K562 (cell line): ENCODE measurements at regions not wholly inside any gene's neighbourhood (a gene's known extent, or its start where the extent isn't known, plus 50 kb on each side); places are given as distances from the start of the nearest gene placed in this dataset.

Experiments
- ATAC-seq: fragments of 200-7000 bp; cut with Tn5 transposase; 3 replicates; pipeline ENCODE4 v1.9.1; 2020; ENCODE audit warnings: moderate library complexity
- BruUV-seq: library from RNA; stranded (reverse); fragments of 400-500 nt; replicated peaks from 2 replicates; lab custom pipeline; 2021; lab: Mats Ljungman, UMichigan
- CTCF ChIA-PET: fragments of 300-600 bp; formaldehyde crosslinking; extraction: SDS; loops from one replicate; lab custom pipeline; 2021; ENCODE audit warnings: low intra/inter-chr PET ratio; lab: Yijun Ruan, JAX
- POLR2A ChIA-PET: fragments of 300-600, 350-650 bp; sonication (Branson Sonifier 250); formaldehyde crosslinking; extraction: SDS; loops from one replicate; lab custom pipeline; 2021; ENCODE audit warnings: antibody characterized with exemption, inconsistent platforms; lab: Yijun Ruan, JAX
- DNase-seq, 4 experiments: peaks; one replicate each; pipeline versions ENCODE4 v3.0.0 to v3.0.0-alpha.2; 2011 to 2018; ENCODE audit warnings: low spot score in 3 of 4, mixed read lengths in 3 of 4; ENCODE audit errors: extremely low read depth in 1 of 4
- FAIRE-seq: peaks from 2 replicates; lab custom pipeline; 2011; peaks lifted over from hg19 to GRCh38; lab: Jason Lieb, UNC
- H2AFZ ChIP-seq: 2 replicates; pipeline ENCODE4 v1.6.0; 2011; ENCODE audit warnings: low read depth, low read length, control low read depth, inconsistent platforms
- H3K27ac ChIP-seq: fragments of 200-600 bp; 3 replicates; pipeline ENCODE4 v1.8.0; 2011; ENCODE audit warnings: low read depth, mild to moderate bottlenecking, control low read depth, inconsistent platforms, low read length, moderate library complexity, mixed read lengths; ENCODE audit errors: extremely low read depth
- H3K27me3 ChIP-seq, 2 experiments: fragments of 300-600 bp in 1 of 2; 2 replicates in 1 of 2; 3 replicates in 1 of 2; pipeline versions ENCODE4 v1.6.0 to v1.8.0; 2011; ENCODE audit warnings: inconsistent platforms in 2 of 2, low read length in 2 of 2, mild to moderate bottlenecking in 1 of 2, mixed read lengths in 1 of 2, moderate library complexity in 1 of 2; ENCODE audit not compliant: control insufficient read depth in 2 of 2, insufficient read depth in 2 of 2
- H3K36me3 ChIP-seq: fragments of 300-600 bp; 3 replicates; pipeline ENCODE4 v1.8.0; 2011; ENCODE audit warnings: mild to moderate bottlenecking, low read length, inconsistent platforms; ENCODE audit not compliant: control insufficient read depth, insufficient read depth
- H3K4me1 ChIP-seq, 2 experiments: fragments of 200-600 bp in 1 of 2; replicated peaks in 1 of 2; 2 replicates in 1 of 2; 3 replicates in 1 of 2; pipeline versions ENCODE4 v1.5.1 to v1.8.0; 2011; ENCODE audit warnings: inconsistent platforms in 2 of 2, low read length in 2 of 2, mild to moderate bottlenecking in 1 of 2, mixed read lengths in 1 of 2, moderate library complexity in 1 of 2; ENCODE audit not compliant: control insufficient read depth in 2 of 2, insufficient read depth in 2 of 2
- H3K4me2 ChIP-seq: 2 replicates; pipeline ENCODE4 v1.6.1; 2011; ENCODE audit warnings: low read length, control low read depth, inconsistent platforms, mixed read lengths; ENCODE audit not compliant: insufficient read depth
- H3K4me3 ChIP-seq: fragments of 200-600 bp; sonication (generic), shearing (Covaris generic); 2 replicates; pipeline ENCODE4 v1.5.1; 2016; ENCODE audit warnings: control low read depth, inconsistent platforms
- H3K79me2 ChIP-seq: fragments of 200-600 bp; 3 replicates; pipeline ENCODE4 v1.8.0; 2011; ENCODE audit warnings: low read length, inconsistent platforms; ENCODE audit not compliant: control insufficient read depth, insufficient read depth
- H3K9ac ChIP-seq, 2 experiments: 2 replicates each; pipeline versions ENCODE4 v1.6.0 to v1.6.1; 2011; ENCODE audit warnings: low read depth in 2 of 2, low read length in 2 of 2, control low read depth in 1 of 2, inconsistent platforms in 1 of 2, mild to moderate bottlenecking in 1 of 2, mixed read lengths in 1 of 2; ENCODE audit not compliant: insufficient read depth in 1 of 2
- H3K9me1 ChIP-seq: one replicate; pipeline ENCODE4 v1.6.0; 2011; ENCODE audit warnings: inconsistent platforms, mild to moderate bottlenecking, low read length, moderate library complexity; ENCODE audit not compliant: control insufficient read depth, insufficient read depth
- H3K9me3 ChIP-seq: replicated peaks from 2 replicates; pipeline ENCODE4 v1.5.1; 2011; ENCODE audit warnings: low read depth, low read length, inconsistent platforms; ENCODE audit not compliant: control insufficient read depth, insufficient read depth
- H4K20me1 ChIP-seq: replicated peaks from 2 replicates; pipeline ENCODE4 v1.6.1; 2011; ENCODE audit warnings: low read length, inconsistent platforms, mixed read lengths; ENCODE audit not compliant: control insufficient read depth, insufficient read depth
- ARID2 ChIP-seq: fragments of 450-650 bp; IDR thresholded peaks from 2 replicates; pipeline ENCODE4 v1.6.1; 2017; ENCODE audit warnings: antibody characterized with exemption, mild to moderate bottlenecking
- ETV5 ChIP-seq: sonication (generic); formaldehyde crosslinking; IDR thresholded peaks from 2 replicates; pipeline ENCODE4 v1.4.0; 2020; ENCODE audit warnings: low read depth, mild to moderate bottlenecking, missing genetic modification reagents
- FOXP4 ChIP-seq: sonication (generic); formaldehyde crosslinking; IDR thresholded peaks from 2 replicates; pipeline ENCODE4 v1.8.0; 2022; ENCODE audit warnings: mild to moderate bottlenecking, missing genetic modification reagents, borderline replicate concordance
- MTA2 ChIP-seq: fragments of 450-650 bp; IDR thresholded peaks from 2 replicates; pipeline ENCODE4 v1.6.1; 2016; ENCODE audit warnings: low read depth
- NCOR1 ChIP-seq: fragments of 450-650 bp; IDR thresholded peaks from 2 replicates; pipeline ENCODE4 v1.6.1; 2016; ENCODE audit warnings: mild to moderate bottlenecking, moderate library complexity
- NR2C1 ChIP-seq, 2 experiments: fragments of 450-650 bp; IDR thresholded peaks; 2 replicates each; pipeline ENCODE4 v1.6.1; 2017; ENCODE audit warnings: mild to moderate bottlenecking in 2 of 2, antibody characterized with exemption in 1 of 2, inconsistent platforms in 1 of 2, missing compliant biosample characterization in 1 of 2, missing genetic modification characterization in 1 of 2
- RBM17 ChIP-seq: fragments of 200-400 bp; formaldehyde crosslinking; IDR thresholded peaks from 2 replicates; pipeline ENCODE4 v1.6.1; 2017; ENCODE audit warnings: low read depth, mild to moderate bottlenecking, low read length, borderline replicate concordance
- STAG1 ChIP-seq: sonication (generic); formaldehyde crosslinking; IDR thresholded peaks from 2 replicates; pipeline ENCODE4 v1.5.0; 2020; ENCODE audit warnings: missing genetic modification reagents, borderline replicate concordance
- ZC3H11A ChIP-seq: IDR thresholded peaks from 2 replicates; pipeline ENCODE4 v1.6.1; 2012; ENCODE audit warnings: low read depth, low read length, improper control_type of control experiment
- ZNF212 ChIP-seq: fragments of 450-650 bp; formaldehyde crosslinking; IDR thresholded peaks from 2 replicates; pipeline ENCODE4 v1.4.0; 2020; ENCODE audit warnings: mild to moderate bottlenecking
- WGBS: fragments of 100-300 bp; shearing (Covaris generic); methylation state at CpG from one replicate; pipeline ENCODE4 v1.1.6; 2016; ENCODE audit warnings: low coverage, mixed read lengths; ENCODE audit not compliant: insufficient coverage; ENCODE audit errors: missing lambda C conversion rate; 5-methylcytosine and 5-hydroxymethylcytosine counted together
- in situ Hi-C: fragments of 300-500 bp; cut with MboI; formaldehyde crosslinking; loops from 4 replicates; pipeline ENCODE4 v1.15.0; 2018; ENCODE audit warnings: inconsistent platforms, mixed read lengths
- intact Hi-C: fragments of 100-400 bp; cut with micrococcal nuclease; formaldehyde crosslinking; loops from 2 replicates; pipeline ENCODE4 v1.14.2; 2022
- TF ChIP-seq, protein P1 (sequence below): fragments of 450-650 bp; IDR thresholded peaks from 2 replicates; pipeline ENCODE4 v1.6.1; 2016; ENCODE audit warnings: missing biosample characterization, missing genetic modification characterization

DNA sequence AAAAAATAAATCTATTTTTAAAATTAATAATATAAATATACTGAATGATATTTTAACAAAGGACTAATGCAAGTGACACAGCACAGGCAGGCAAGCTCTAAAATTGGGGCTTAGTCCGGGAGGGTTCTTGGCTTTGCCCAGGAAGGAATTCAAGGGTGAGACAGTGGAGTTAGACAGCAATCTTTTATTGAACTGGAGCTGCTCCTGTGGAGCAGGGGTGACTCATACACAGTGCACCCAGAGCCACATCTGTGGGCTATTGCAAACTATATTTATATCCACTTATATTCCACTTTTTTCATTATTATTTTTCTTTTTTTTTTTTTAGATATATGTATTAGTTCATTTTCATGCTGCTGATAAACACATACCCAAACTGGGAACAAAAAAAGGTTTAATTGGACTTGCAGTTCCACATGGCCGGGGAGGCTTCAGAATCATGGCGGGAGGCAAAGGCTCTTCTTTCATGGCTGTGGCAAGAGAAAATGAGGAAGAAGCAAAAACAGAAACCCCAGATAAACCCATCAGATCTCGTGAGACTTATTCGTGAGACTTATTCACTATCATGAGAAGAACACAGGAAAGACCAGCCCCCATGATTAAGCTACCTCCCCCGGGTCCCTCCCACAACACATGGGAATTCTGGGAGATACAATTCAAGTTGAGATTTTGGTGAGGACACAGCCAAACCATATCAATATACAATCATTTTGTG lies 437.1 kb downstream of the BCL11A start (continued):
- TF ChIP-seq FOXP4 (CRISPR knock-in tag) = no peak

GRCh38 chr2:60109744-60110143 lies 443.7 kb downstream of the BCL11A start:
- ATAC-seq = no peak
- CTCF ChIA-PET = no interaction called here

More at GRCh38 chr2:60109744-60110143, 443.7 kb downstream of the BCL11A start:
- no peak overlapping the region for H3K9ac ChIP-seq
- H3K9me3 ChIP-seq = no peaks in the 10 kb centered on the region
- no peaks in the 10 kb centered on the region for H3K4me1 ChIP-seq
- no peaks in the 10 kb centered on the region for H3K79me2 ChIP-seq
- H3K27ac ChIP-seq = no peak overlapping the region
- no peaks in the 10 kb centered on the region for H3K36me3 ChIP-seq
- intact Hi-C loops = no loop called here
- TF ChIP-seq NR2C1 (IDR thresholded peaks at IDR 0.05) = no peak
- no peak for TF ChIP-seq NR2C1 (tag; IDR thresholded peaks at IDR 0.05)
- TF ChIP-seq ARID2 = no peak
- no peak for TF ChIP-seq STAG1
- no peak for TF ChIP-seq ETV5 (CRISPR knock-in tag)
- no peak for TF ChIP-seq NCOR1
- TF ChIP-seq, protein P1, sequence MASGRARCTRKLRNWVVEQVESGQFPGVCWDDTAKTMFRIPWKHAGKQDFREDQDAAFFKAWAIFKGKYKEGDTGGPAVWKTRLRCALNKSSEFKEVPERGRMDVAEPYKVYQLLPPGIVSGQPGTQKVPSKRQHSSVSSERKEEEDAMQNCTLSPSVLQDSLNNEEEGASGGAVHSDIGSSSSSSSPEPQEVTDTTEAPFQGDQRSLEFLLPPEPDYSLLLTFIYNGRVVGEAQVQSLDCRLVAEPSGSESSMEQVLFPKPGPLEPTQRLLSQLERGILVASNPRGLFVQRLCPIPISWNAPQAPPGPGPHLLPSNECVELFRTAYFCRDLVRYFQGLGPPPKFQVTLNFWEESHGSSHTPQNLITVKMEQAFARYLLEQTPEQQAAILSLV = no peak
- TF ChIP-seq ZC3H11A = no peak
- TF ChIP-seq ZNF212 (CRISPR knock-in tag) = no peak
- no peak for TF ChIP-seq MTA2
- TF ChIP-seq RBM17 = no peak
- WGBS = 0% methylated on average over 1 of the region's 1 CpG
- no TSS peak for BruUV-seq
- no peak overlapping the region for H3K4me2 ChIP-seq
- no peak overlapping the region for H2AFZ ChIP-seq
- H3K9me1 ChIP-seq = no peaks in the 10 kb centered on the region
- no peaks in the 10 kb centered on the region for H3K27me3 ChIP-seq
- H3K4me3 ChIP-seq = no peak overlapping the region
- H4K20me1 ChIP-seq = no peaks in the 10 kb centered on the region
- FAIRE-seq (no peak), DNase-seq (no peak)
- POLR2A ChIA-PET = interaction anchor here (0.6 kb wide), 1 partner anchor 472 kb away, joined by 3 read pairs; no protein-coding TSS in a partner anchor
- in situ Hi-C loops = no loop called here
